ENCODE measurements at regions not wholly inside any gene's neighbourhood (a gene's known extent, or its start where the extent isn't known, plus 50 kb on each side); places are given as distances from the start of the nearest gene placed in this dataset.

- H3K4me3 ChIP-seq (ENCODE audit: extremely low read depth in 1 of 4, insufficient read depth in 2 of 4, low read depth in 3 of 4, low read length in 4 of 4) = no peak overlapping the region
- no peak overlapping the region for H3K27ac ChIP-seq (ENCODE audit: low read depth, low read length)
- H3K36me3 ChIP-seq (ENCODE audit: control insufficient read depth in 2 of 4, insufficient read depth in 4 of 4, low read length in 3 of 4) = no peaks in the 10 kb centered on the region
- H3K23ac ChIP-seq (ENCODE audit: insufficient read length) = no peak overlapping the region
- H3K4ac ChIP-seq (replicated peaks; ENCODE audit: insufficient read length, low read depth, low read length) = no peak overlapping the region
- no peak overlapping the region for H3K4me2 ChIP-seq (ENCODE audit: insufficient read depth in 1 of 2, low read depth in 2 of 2, low read length in 2 of 2)
- H3K9ac ChIP-seq (replicated peaks in 1 of 4; ENCODE audit: extremely low read depth in 1 of 4, low read depth in 3 of 4, low read length in 3 of 4) = no peak overlapping the region
- no peaks in the 10 kb centered on the region for H3K23me2 ChIP-seq (ENCODE audit: low read depth, low read length)
- H4K91ac ChIP-seq (replicated peaks; ENCODE audit: insufficient read length, low read length) = no peak overlapping the region
- ChIA-PET CTCF (ENCODE audit: partially characterized antibody) (interaction anchor here (0.9 to 1.0 kb wide), 2 partner anchors 32 to 42 kb away, joined by 3 read pairs; no protein-coding TSS in a partner anchor), POLR2A (ENCODE audit: partially characterized antibody) (no interaction called here)
- FAIRE-seq (no peak), DNase-seq (ENCODE audit: low read depth in 1 of 2, low spot score in 2 of 2) (no peak)
- H3K18ac ChIP-seq (ENCODE audit: extremely low read depth, low read length) = no peak overlapping the region
- no peak overlapping the region for H2BK5ac ChIP-seq (ENCODE audit: low read depth, low read length)
- no peak overlapping the region for H2AK5ac ChIP-seq (ENCODE audit: low read depth, low read length)
- no peaks in the 10 kb centered on the region for H3K79me2 ChIP-seq (ENCODE audit: control insufficient read depth in 1 of 2, insufficient read depth in 2 of 2, low read length in 2 of 2)
- WGBS, 2 experiments (ENCODE audit: extremely low coverage in 1 of 2, insufficient coverage in 1 of 2, insufficient read length in 1 of 2, insufficient replicate concordance in 2 of 2, low coverage in 1 of 2, low lambda C conversion rate in 2 of 2, missing lambda C conversion rate in 1 of 2) = 95% methylated on average over 5 of the region's 5 CpGs; no CpG with 5 or more reads in 1 of the 2 experiments
- H3K14ac ChIP-seq (ENCODE audit: insufficient read length) = no peak overlapping the region
- no peak overlapping the region for H2BK120ac ChIP-seq (replicated peaks; ENCODE audit: low read depth, low read length)
- 0 out of 4 replicates have a peak, but pooled peaks cover 0 to 3% of the 10 kb centered on the region in 2 experiments for H3K9me3 ChIP-seq (ENCODE audit: insufficient read depth in 2 of 2, low read depth in 1 of 2, low read length in 1 of 2)
- no peaks in the 10 kb centered on the region for H4K20me1 ChIP-seq (replicated peaks in 1 of 2; ENCODE audit: control insufficient read depth in 1 of 2, insufficient read depth in 2 of 2, low read length in 2 of 2)
- no peak overlapping the region for H3K56ac ChIP-seq (replicated peaks; ENCODE audit: insufficient read length, low read depth, low read length)
- no peak overlapping the region for H4K5ac ChIP-seq (ENCODE audit: insufficient read length, low read depth, low read length)
- H3K4me1 ChIP-seq (replicated peaks in 1 of 4; ENCODE audit: control insufficient read depth in 3 of 4, insufficient read depth in 4 of 4, low read length in 3 of 4) = no peaks in the 10 kb centered on the region
- no peaks in the 10 kb centered on the region for H3K79me1 ChIP-seq (ENCODE audit: low read depth, low read length)
- no peak overlapping the region for H2BK15ac ChIP-seq (ENCODE audit: low read length)
- no peak overlapping the region for H2AFZ ChIP-seq (ENCODE audit: low read length)
- no peak overlapping the region for H2BK20ac ChIP-seq (ENCODE audit: low read length)
- no peak overlapping the region for H2BK12ac ChIP-seq (ENCODE audit: low read depth, low read length)
- no peaks in the 10 kb centered on the region for H3K27me3 ChIP-seq (replicated peaks in 1 of 4; ENCODE audit: control insufficient read depth in 3 of 4, extremely low read depth in 1 of 4, insufficient read depth in 3 of 4, low read length in 3 of 4)
- H4K8ac ChIP-seq (ENCODE audit: extremely low read depth, insufficient read depth, low read length) = no peak overlapping the region
- no peak for TF ChIP-seq FOSL1 (IDR thresholded peaks at IDR 0.05; ENCODE audit: insufficient read depth, low read depth, low read length)
- TF ChIP-seq RAD21 (IDR thresholded peaks at IDR 0.05 in 1 of 2, conservative IDR thresholded peaks at IDR 0.05 in 1 of 2; ENCODE audit: low read depth in 2 of 2, low read length in 2 of 2) = no peak
- TF ChIP-seq NANOG (IDR thresholded peaks at IDR 0.05; ENCODE audit: insufficient read depth, low read depth, low read length, poor library complexity, severe bottlenecking) = no peak
- TF ChIP-seq MAFK (IDR thresholded peaks at IDR 0.05; ENCODE audit: low read depth, low read length) = no peak
- TF ChIP-seq EGR1 (IDR thresholded peaks at IDR 0.05; ENCODE audit: borderline replicate concordance, low read depth, low read length) = no peak
Measured at GRCh38 chr2:18345848-18346247, 214.6 kb downstream of the RDH14 start.
